Endodermal cell (in vitro differentiated cells): ENCODE measurements at regions not wholly inside any gene's neighbourhood (a gene's known extent, or its start where the extent isn't known, plus 50 kb on each side); places are given as distances from the start of the nearest gene placed in this dataset.

Source experiments
- DNase-seq: peaks from one replicate; pipeline ENCODE4 v3.0.0-alpha.2; 2017
- H3K27ac ChIP-seq: 2 replicates; pipeline ENCODE4 v1.5.1; 2013; ENCODE audit warnings: mild to moderate bottlenecking, low read depth, low read length, moderate library complexity
- H3K27me3 ChIP-seq: 2 replicates; pipeline ENCODE4 v1.6.1; 2013; ENCODE audit warnings: mild to moderate bottlenecking, low read length, moderate library complexity; ENCODE audit not compliant: insufficient read depth, control insufficient read depth, poor library complexity, severe bottlenecking
- H3K36me3 ChIP-seq: 2 replicates; pipeline ENCODE4 v1.7.0; 2013; ENCODE audit warnings: mild to moderate bottlenecking, low read length, moderate library complexity; ENCODE audit not compliant: control insufficient read depth, insufficient read depth
- H3K4me1 ChIP-seq: one replicate; pipeline ENCODE4 v1.7.0; 2013; ENCODE audit warnings: low read length; ENCODE audit not compliant: control insufficient read depth, insufficient read depth
- H3K4me3 ChIP-seq: 2 replicates; pipeline ENCODE4 v1.5.1; 2013; ENCODE audit warnings: mild to moderate bottlenecking, low read length, moderate library complexity
- H3K9ac ChIP-seq: 2 replicates; pipeline ENCODE4 v1.6.1; 2013; ENCODE audit warnings: mild to moderate bottlenecking, low read length, moderate library complexity; ENCODE audit not compliant: poor library complexity, severe bottlenecking; ENCODE audit errors: extremely low read depth
- H3K9me3 ChIP-seq: 2 replicates; pipeline ENCODE4 v1.6.1; 2013; ENCODE audit warnings: mild to moderate bottlenecking, low read length, moderate library complexity; ENCODE audit not compliant: control insufficient read depth
- H3K27ac Mint-ChIP-seq: 2 replicates; pipeline ENCODE4 v1.8.0; 2020; ENCODE audit warnings: mixed read lengths
- H3K27me3 Mint-ChIP-seq: 2 replicates; pipeline ENCODE4 v1.8.0; 2021; ENCODE audit warnings: mild to moderate bottlenecking, mixed read lengths; ENCODE audit not compliant: insufficient read depth
- H3K36me3 Mint-ChIP-seq: 2 replicates; pipeline ENCODE4 v1.8.0; 2020; ENCODE audit warnings: low read depth, mixed read lengths
- H3K4me1 Mint-ChIP-seq: 2 replicates; pipeline ENCODE4 v1.8.0; 2020; ENCODE audit warnings: mixed read lengths
- H3K4me3 Mint-ChIP-seq: 2 replicates; pipeline ENCODE4 v1.8.0; 2020; ENCODE audit warnings: mild to moderate bottlenecking, moderate library complexity, mixed read lengths
- H3K9me3 Mint-ChIP-seq: 2 replicates; pipeline ENCODE4 v1.8.0; 2020; ENCODE audit warnings: mild to moderate bottlenecking, mixed read lengths
- WGBS, 2 experiments: methylation state at CpG; one replicate each; pipeline versions ENCODE4 v1.1.5 to v1.1.7; 2013; ENCODE audit warnings: missing lambda C conversion rate in 2 of 2, mixed read lengths in 1 of 2; ENCODE audit not compliant: insufficient coverage in 1 of 2, insufficient read length in 1 of 2; 5-methylcytosine and 5-hydroxymethylcytosine counted together
- TF ChIP-seq, protein P1 (sequence below): fragments of 200-600 bp; sonication (generic); conservative IDR thresholded peaks from 2 replicates; pipeline ENCODE4 v1.5.0; 2021; ENCODE audit warnings: antibody characterized with exemption, mild to moderate bottlenecking

DNA sequence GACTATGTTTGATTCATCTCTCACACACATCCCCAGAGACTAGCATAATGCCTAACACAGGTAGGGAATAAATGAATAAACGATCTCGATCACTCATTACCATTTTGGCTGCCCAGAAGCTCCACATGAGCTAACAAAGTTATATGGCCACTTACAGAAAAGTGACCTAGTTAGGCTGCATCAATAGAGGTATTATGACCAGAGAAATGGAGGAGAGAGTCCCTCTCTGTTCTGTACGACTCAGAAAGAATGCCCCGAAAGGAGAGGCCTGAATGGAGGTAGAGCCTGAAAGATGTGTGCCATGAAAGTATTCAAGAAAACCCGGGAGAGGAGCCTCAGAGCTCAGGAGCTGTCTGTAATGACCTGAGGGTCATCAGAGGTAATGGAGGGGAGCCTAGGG, 208.2 kb upstream of the GRIK3 start:
- TF ChIP-seq, protein P1, sequence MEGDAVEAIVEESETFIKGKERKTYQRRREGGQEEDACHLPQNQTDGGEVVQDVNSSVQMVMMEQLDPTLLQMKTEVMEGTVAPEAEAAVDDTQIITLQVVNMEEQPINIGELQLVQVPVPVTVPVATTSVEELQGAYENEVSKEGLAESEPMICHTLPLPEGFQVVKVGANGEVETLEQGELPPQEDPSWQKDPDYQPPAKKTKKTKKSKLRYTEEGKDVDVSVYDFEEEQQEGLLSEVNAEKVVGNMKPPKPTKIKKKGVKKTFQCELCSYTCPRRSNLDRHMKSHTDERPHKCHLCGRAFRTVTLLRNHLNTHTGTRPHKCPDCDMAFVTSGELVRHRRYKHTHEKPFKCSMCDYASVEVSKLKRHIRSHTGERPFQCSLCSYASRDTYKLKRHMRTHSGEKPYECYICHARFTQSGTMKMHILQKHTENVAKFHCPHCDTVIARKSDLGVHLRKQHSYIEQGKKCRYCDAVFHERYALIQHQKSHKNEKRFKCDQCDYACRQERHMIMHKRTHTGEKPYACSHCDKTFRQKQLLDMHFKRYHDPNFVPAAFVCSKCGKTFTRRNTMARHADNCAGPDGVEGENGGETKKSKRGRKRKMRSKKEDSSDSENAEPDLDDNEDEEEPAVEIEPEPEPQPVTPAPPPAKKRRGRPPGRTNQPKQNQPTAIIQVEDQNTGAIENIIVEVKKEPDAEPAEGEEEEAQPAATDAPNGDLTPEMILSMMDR, result no peak
- H3K27me3 ChIP-seq, result no peaks in the 10 kb centered on the region
- no peaks in the 10 kb centered on the region for H3K9me3 ChIP-seq
- H3K36me3 ChIP-seq, result no peaks in the 10 kb centered on the region
- 64 to 74% methylated on average over 5 of the region's 5 CpGs for WGBS, 2 experiments
- no peak overlapping the region for H3K4me3 ChIP-seq
- H3K36me3 Mint-ChIP-seq, result no peaks in the 10 kb centered on the region
- no peaks in the 10 kb centered on the region for H3K9me3 Mint-ChIP-seq
- no peak overlapping the region for H3K27ac Mint-ChIP-seq
- H3K4me1 Mint-ChIP-seq, result peaks cover 6% of the 10 kb centered on the region
- no peak overlapping the region for H3K27ac ChIP-seq
- H3K27me3 Mint-ChIP-seq, result peaks cover 2% of the 10 kb centered on the region
- no peak for DNase-seq
- no peak overlapping the region for H3K9ac ChIP-seq
- no peak overlapping the region for H3K4me3 Mint-ChIP-seq
- H3K4me1 ChIP-seq, result peaks cover 4% of the 10 kb centered on the region

DNA sequence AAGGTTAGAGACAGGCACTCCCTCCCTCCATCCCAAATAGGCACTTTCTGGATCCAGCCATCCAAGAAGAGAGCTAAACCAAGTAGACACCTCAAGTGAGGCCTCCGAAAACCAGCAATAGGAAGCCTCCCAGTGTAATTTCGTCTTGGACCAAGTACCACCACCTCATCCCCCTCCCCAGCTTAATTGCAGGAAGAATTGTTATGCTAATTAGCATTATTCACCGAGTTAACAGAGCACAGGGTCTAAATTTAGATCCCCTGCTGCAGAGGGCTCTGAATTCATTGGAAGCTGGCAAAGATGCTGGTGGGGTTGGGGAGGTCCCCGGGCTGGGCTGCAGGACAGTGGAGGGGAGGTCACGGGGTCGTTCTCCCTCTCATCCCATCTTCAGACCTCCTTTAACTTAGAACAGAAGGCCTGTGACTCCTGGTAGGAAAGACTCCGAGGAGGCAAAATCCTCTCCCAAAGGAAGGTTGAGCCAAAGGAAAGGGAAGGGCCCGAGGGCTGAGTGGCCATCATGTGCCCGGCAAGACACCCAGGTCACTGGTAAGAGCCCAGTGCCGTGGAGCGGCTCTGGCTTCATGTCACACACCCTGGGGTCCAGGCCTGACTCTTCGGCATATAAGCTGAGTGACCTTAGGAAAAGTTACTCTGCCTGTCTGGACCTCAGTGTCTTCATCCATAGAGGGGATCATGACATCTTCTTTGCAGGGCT, 209.2 kb upstream of the GRIK3 start:
- no peaks in the 10 kb centered on the region for H3K36me3 ChIP-seq
- no peaks in the 10 kb centered on the region for H3K9me3 Mint-ChIP-seq
- TF ChIP-seq, protein P1, result no peak
- no peak for DNase-seq
- H3K4me3 ChIP-seq, result no peak overlapping the region
- H3K9ac ChIP-seq, result no peak overlapping the region
- no peak overlapping the region for H3K27ac Mint-ChIP-seq
- no peaks in the 10 kb centered on the region for H3K27me3 ChIP-seq
- no peak overlapping the region for H3K27ac ChIP-seq
- no peaks in the 10 kb centered on the region for H3K36me3 Mint-ChIP-seq
- peaks cover 2% of the 10 kb centered on the region for H3K27me3 Mint-ChIP-seq
- H3K9me3 ChIP-seq, result no peaks in the 10 kb centered on the region
- H3K4me3 Mint-ChIP-seq, result no peak overlapping the region
- peaks cover 4% of the 10 kb centered on the region for H3K4me1 ChIP-seq
- H3K4me1 Mint-ChIP-seq, result peaks cover 6% of the 10 kb centered on the region
- 68 to 96% methylated on average over 6 to 12 of the region's 12 CpGs for WGBS, 2 experiments

- TF ChIP-seq, protein P1, result no peak
- H3K4me3 ChIP-seq, result no peak overlapping the region
- Mint-ChIP-seq H3K36me3 (no peaks in the 10 kb centered on the region), H3K27ac (no peak overlapping the region), H3K27me3 (peaks cover 2% of the 10 kb centered on the region), H3K4me1 (peaks cover 6% of the 10 kb centered on the region), H3K9me3 (no peaks in the 10 kb centered on the region), H3K4me3 (no peak overlapping the region)
- H3K27ac ChIP-seq, result no peak overlapping the region
- H3K9me3 ChIP-seq, result no peaks in the 10 kb centered on the region
- H3K4me1 ChIP-seq, result peaks cover 4% of the 10 kb centered on the region
- no peak for DNase-seq
- 93 to 98% methylated on average over 6 of the region's 6 CpGs for WGBS, 2 experiments
- H3K36me3 ChIP-seq, result no peaks in the 10 kb centered on the region
- no peaks in the 10 kb centered on the region for H3K27me3 ChIP-seq
- H3K9ac ChIP-seq, result no peak overlapping the region
Measured at GRCh38 chr1:37244083-37244480, 209.8 kb upstream of the GRIK3 start.
